ENCODE measurements at regions not wholly inside any gene's neighbourhood (a gene's known extent, or its start where the extent isn't known, plus 50 kb on each side); places are given as distances from the start of the nearest gene placed in this dataset.
"Not testable (repeated sequence)": the region's sequence is repeated elsewhere in the genome, so short reads cannot be mapped to it uniquely, and the experiment has no call there.

GRCh38 chr10:7050024-7050423 is 360.8 kb downstream of the SFMBT2 start:
- H3K27me3 Mint-ChIP-seq, H3K4me3 Mint-ChIP-seq, DNase-seq, ATAC-seq, POLR2A ChIA-PET, H3K27ac Mint-ChIP-seq, H3K36me3 Mint-ChIP-seq: not testable (repeated sequence)
- peaks cover 0 to 20% (median 8%) of the 10 kb centered on the region in 9 donors for H3K9me3 Mint-ChIP-seq
- H3K4me1 Mint-ChIP-seq = peaks cover 4 to 33% (median 13%) of the 10 kb centered on the region in 4 donors

- DNase-seq (no peak), ATAC-seq (no peak)
- H3K36me3 Mint-ChIP-seq = peaks cover 0 to 4% (median 0%) of the 10 kb centered on the region in 3 donors
- H3K27ac Mint-ChIP-seq = peak overlapping the region in 1 of 10 donors; percentile 37
- POLR2A ChIA-PET = no interaction called here
- H3K27me3 Mint-ChIP-seq = no peaks in the 10 kb centered on the region
- peaks cover 6 to 43% (median 14%) of the 10 kb centered on the region in 4 donors for H3K4me1 Mint-ChIP-seq
- H3K4me3 Mint-ChIP-seq = no peak overlapping the region
- peaks cover 0 to 20% (median 8%) of the 10 kb centered on the region in 9 donors for H3K9me3 Mint-ChIP-seq
Measured at GRCh38 chr10:7048061-7048460, 362.8 kb downstream of the SFMBT2 start.

- Mint-ChIP-seq H3K27ac (peak overlapping the region in 3 of 10 donors; percentile 25 to 52 (median 46)), H3K36me3 (peaks cover 0 to 4% (median 0%) of the 10 kb centered on the region in 3 donors), H3K4me3 (peak overlapping the region in 2 of 10 donors; percentile 15 to 18), H3K9me3 (peaks cover 0 to 20% (median 8%) of the 10 kb centered on the region in 9 donors), H3K27me3 (no peaks in the 10 kb centered on the region), H3K4me1 (peaks cover 6 to 54% (median 14%) of the 10 kb centered on the region in 4 donors)
- ATAC-seq (no peak), DNase-seq (no peak)
- POLR2A ChIA-PET = no interaction called here
Measured at GRCh38 chr10:7046615-7047014, 364.2 kb downstream of the SFMBT2 start.

GRCh38 chr10:7045891-7046599 is 364.8 kb downstream of the SFMBT2 start:
- peaks cover 6 to 56% (median 14%) of the 10 kb centered on the region in 4 donors for H3K4me1 Mint-ChIP-seq
- peaks cover 0 to 18% (median 8%) of the 10 kb centered on the region in 9 donors for H3K9me3 Mint-ChIP-seq
- H3K27me3 Mint-ChIP-seq = peaks cover 0 to 3% (median 0%) of the 10 kb centered on the region in 5 donors
- H3K27ac Mint-ChIP-seq = peak overlapping the region in 4 of 10 donors; percentile 12 to 57 (median 44)
- peaks cover 0 to 4% (median 0%) of the 10 kb centered on the region in 3 donors for H3K36me3 Mint-ChIP-seq
- DNase-seq (peak in 2 of 10 donors; percentile 3 to 46), ATAC-seq (peak in 1 of 2 donors; percentile 40)
- peak overlapping the region in 3 of 10 donors; percentile 8 to 16 (median 12) for H3K4me3 Mint-ChIP-seq
- POLR2A ChIA-PET = no interaction called here

- ATAC-seq = no peak
- H3K27me3 Mint-ChIP-seq = peaks cover 0 to 7% (median 0%) of the 10 kb centered on the region in 5 donors
- peaks cover 6 to 52% (median 14%) of the 10 kb centered on the region in 4 donors for H3K4me1 Mint-ChIP-seq
- H3K4me3 Mint-ChIP-seq = no peak overlapping the region
- POLR2A ChIA-PET = no interaction called here
- H3K27ac Mint-ChIP-seq = peak overlapping the region in 1 of 10 donors; percentile 12
- H3K9me3 Mint-ChIP-seq = peaks cover 0 to 6% (median 0%) of the 10 kb centered on the region in 9 donors
- no peak for DNase-seq
- no peaks in the 10 kb centered on the region for H3K36me3 Mint-ChIP-seq
Measured at GRCh38 chr10:7043055-7043653, 367.7 kb downstream of the SFMBT2 start.

- H3K36me3 Mint-ChIP-seq = no peaks in the 10 kb centered on the region
Measured at GRCh38 chr10:7042419-7043054, 368.3 kb downstream of the SFMBT2 start.

GRCh38 chr10:7042000-7042399 is 368.8 kb downstream of the SFMBT2 start:
- Mint-ChIP-seq H3K27ac (no peak overlapping the region), H3K9me3 (no peaks in the 10 kb centered on the region), H3K36me3 (no peaks in the 10 kb centered on the region), H3K4me3 (no peak overlapping the region), H3K27me3 (peaks cover 0 to 7% (median 0%) of the 10 kb centered on the region in 5 donors), H3K4me1 (peaks cover 6 to 42% (median 14%) of the 10 kb centered on the region in 4 donors)
- ATAC-seq (no peak), DNase-seq (no peak)
- POLR2A ChIA-PET = no interaction called here

More at GRCh38 chr10:7042419-7043054, 368.3 kb downstream of the SFMBT2 start:
- no peak for DNase-seq
- Mint-ChIP-seq H3K4me1 (peaks cover 6 to 46% (median 14%) of the 10 kb centered on the region in 4 donors), H3K9me3 (peaks cover 0 to 2% (median 0%) of the 10 kb centered on the region in 9 donors), H3K27ac (no peak overlapping the region), H3K4me3 (no peak overlapping the region), H3K27me3 (peaks cover 0 to 7% (median 0%) of the 10 kb centered on the region in 5 donors)
- no peak for ATAC-seq
- POLR2A ChIA-PET = no interaction called here

- POLR2A ChIA-PET = no interaction called here
- ATAC-seq = no peak
- no peak overlapping the region for H3K4me3 Mint-ChIP-seq
- peaks cover 0 to 7% (median 0%) of the 10 kb centered on the region in 5 donors for H3K27me3 Mint-ChIP-seq
- no peak for DNase-seq
- no peaks in the 10 kb centered on the region for H3K36me3 Mint-ChIP-seq
- H3K9me3 Mint-ChIP-seq = no peaks in the 10 kb centered on the region
- no peak overlapping the region for H3K27ac Mint-ChIP-seq
- peaks cover 2 to 38% (median 6%) of the 10 kb centered on the region in 4 donors for H3K4me1 Mint-ChIP-seq
Measured at GRCh38 chr10:7040681-7041080, 370.2 kb downstream of the SFMBT2 start.

- Mint-ChIP-seq H3K27me3 (peaks cover 0 to 7% (median 0%) of the 10 kb centered on the region in 5 donors), H3K36me3 (no peaks in the 10 kb centered on the region), H3K27ac (no peak overlapping the region), H3K9me3 (no peaks in the 10 kb centered on the region), H3K4me1 (peaks cover 6 to 41% (median 10%) of the 10 kb centered on the region in 4 donors), H3K4me3 (no peak overlapping the region)
- ATAC-seq = no peak
- POLR2A ChIA-PET = no interaction called here
- DNase-seq = no peak
Measured at GRCh38 chr10:7039859-7040258, 371.0 kb downstream of the SFMBT2 start.

GRCh38 chr10:7038416-7038815 is 372.4 kb downstream of the SFMBT2 start:
- POLR2A ChIA-PET = no interaction called here
- H3K9me3 Mint-ChIP-seq = no peaks in the 10 kb centered on the region
- no peaks in the 10 kb centered on the region for H3K36me3 Mint-ChIP-seq
- no peak overlapping the region for H3K4me3 Mint-ChIP-seq
- H3K27me3 Mint-ChIP-seq = peaks cover 0 to 7% (median 0%) of the 10 kb centered on the region in 5 donors
- no peak overlapping the region for H3K27ac Mint-ChIP-seq
- ATAC-seq = no peak
- peaks cover 7 to 45% (median 13%) of the 10 kb centered on the region in 4 donors for H3K4me1 Mint-ChIP-seq
- DNase-seq = no peak

- DNase-seq, ATAC-seq, H3K36me3 Mint-ChIP-seq, H3K27me3 Mint-ChIP-seq, H3K27ac Mint-ChIP-seq, POLR2A ChIA-PET, H3K9me3 Mint-ChIP-seq, H3K4me3 Mint-ChIP-seq: not testable (repeated sequence)
- peaks cover 7 to 46% (median 13%) of the 10 kb centered on the region in 4 donors for H3K4me1 Mint-ChIP-seq
Measured at GRCh38 chr10:7037434-7037833, 373.4 kb downstream of the SFMBT2 start.

- H3K36me3 Mint-ChIP-seq = no peaks in the 10 kb centered on the region
- no peak overlapping the region for H3K27ac Mint-ChIP-seq
- ATAC-seq (no peak), DNase-seq (no peak)
- H3K9me3 Mint-ChIP-seq = no peaks in the 10 kb centered on the region
- peaks cover 7 to 45% (median 14%) of the 10 kb centered on the region in 4 donors for H3K4me1 Mint-ChIP-seq
- peaks cover 0 to 7% (median 0%) of the 10 kb centered on the region in 5 donors for H3K27me3 Mint-ChIP-seq
- POLR2A ChIA-PET = no interaction called here
- no peak overlapping the region for H3K4me3 Mint-ChIP-seq
Measured at GRCh38 chr10:7036951-7037350, 373.9 kb downstream of the SFMBT2 start.

Data from naive thymus-derived CD8-positive, alpha-beta T cell (primary cell).